ENCODE measurements at regions not wholly inside any gene's neighbourhood (a gene's known extent, or its start where the extent isn't known, plus 50 kb on each side); places are given as distances from the start of the nearest gene placed in this dataset.

DNA sequence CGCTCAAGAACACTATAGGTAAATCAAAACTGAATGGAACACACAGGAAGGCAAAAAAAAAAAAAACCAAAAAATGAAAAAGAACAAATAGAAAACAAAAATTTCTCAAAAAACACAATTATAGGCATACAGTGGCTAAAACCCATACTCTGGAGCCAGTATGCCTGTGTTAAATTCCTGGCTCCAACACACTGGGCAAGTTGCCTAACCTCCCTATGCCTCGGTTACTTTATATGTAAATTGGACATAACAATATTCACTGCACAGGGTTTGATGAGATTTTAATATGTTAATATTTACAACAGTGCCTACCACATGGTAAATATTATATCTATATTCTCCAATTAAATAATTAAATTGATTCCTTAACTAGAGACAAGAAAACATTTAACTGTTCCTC, 217.1 kb downstream of the HTR7 start:
- DNase-seq: no peak

DNA sequence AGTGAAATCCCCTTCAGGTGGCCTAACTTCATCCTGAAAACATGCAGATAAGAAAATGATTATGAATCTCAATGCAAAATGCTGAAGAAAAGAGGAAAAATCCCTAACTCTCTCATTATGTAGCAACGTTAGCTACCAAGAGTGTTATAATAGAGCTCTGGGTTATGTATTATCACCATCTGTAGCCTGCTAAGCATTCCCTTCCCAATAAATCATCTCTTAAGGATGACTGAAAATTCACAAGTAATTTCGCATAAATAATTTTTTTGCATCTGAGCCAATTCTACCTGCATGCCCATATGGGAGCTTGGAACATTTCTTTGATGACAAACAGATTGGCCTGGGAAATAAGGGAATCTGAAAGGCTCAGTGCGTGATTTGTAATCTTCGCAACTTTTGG, 216.1 kb downstream of the HTR7 start:
- no peak for DNase-seq

DNA sequence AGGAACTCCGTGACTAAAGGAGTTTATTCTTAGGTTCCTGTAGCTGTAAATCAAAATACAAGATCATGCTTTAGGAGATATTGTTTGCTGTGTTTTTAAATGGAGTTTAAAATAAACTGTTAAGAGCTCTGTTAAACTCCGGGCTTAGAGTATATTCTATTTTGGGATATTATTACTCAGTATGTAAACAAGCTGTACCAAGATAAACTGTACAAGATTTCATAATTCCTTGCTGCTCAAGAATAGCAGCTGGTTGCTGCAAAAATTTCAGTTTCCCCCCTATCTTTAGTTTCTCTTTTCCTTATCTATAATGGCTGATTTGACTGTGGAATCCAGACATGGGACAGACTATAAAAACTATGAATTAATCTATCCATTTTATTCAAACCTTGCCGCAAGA, 215.7 kb downstream of the HTR7 start:
- no peak for DNase-seq

DNA sequence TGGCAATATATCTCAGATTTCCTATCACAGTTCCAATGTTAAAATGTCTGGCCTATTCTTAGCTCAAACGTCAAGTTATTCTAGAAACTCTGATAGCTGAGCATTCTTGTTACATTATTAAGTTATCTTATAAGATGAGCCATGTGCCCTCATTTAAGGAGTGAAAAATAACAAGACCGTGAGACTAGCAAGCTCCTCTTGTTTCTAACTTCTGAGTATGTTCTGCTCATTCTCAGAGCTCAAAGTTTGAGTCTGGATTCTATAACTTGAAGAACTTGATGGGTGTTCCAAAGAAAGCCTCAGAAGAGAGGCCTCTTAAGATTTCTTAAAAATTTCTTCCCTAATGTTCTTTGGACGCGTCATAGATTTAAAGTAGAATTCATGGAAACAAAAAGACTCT, 215.2 kb downstream of the HTR7 start:
- no peak for DNase-seq

DNA sequence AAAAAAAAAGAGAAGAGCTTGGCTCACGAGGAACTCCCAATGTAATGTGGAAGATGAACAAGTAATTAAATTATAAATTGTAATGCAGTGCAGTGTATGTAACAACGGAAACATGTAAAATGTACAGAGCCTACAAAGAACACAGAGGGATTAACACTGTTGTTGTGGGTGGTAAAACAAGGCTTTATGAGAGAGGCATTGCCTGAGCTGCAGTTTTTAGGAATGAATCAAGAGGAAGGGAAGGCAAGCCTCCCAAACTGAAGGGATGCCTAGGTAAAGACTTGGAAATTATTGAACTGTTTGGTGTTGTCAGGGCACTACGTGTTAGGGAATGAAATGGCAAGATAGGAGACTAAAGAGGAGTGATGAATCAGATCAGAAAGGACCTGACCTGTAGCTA, 213.7 kb downstream of the HTR7 start:
- no peak for DNase-seq

DNA sequence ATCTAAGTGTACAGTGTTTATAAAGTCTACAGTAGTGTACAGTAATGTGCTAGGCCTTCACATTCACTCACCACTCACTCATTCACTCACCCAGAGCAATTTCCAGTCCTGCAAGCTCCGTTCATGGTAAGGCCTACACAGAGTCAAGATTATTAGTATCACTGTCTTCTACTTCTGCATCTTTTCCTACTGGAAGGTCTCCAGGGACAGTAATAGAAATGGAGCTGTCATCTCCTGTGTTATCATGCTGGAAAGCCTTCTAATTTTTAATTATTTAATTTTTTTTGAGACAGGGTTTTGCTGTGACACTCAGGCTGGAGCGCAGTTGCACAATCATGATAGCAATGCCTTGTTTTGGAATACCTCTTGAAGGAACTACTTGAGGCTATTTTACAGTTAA, 207.0 kb downstream of the HTR7 start:
- no peak for DNase-seq

DNA sequence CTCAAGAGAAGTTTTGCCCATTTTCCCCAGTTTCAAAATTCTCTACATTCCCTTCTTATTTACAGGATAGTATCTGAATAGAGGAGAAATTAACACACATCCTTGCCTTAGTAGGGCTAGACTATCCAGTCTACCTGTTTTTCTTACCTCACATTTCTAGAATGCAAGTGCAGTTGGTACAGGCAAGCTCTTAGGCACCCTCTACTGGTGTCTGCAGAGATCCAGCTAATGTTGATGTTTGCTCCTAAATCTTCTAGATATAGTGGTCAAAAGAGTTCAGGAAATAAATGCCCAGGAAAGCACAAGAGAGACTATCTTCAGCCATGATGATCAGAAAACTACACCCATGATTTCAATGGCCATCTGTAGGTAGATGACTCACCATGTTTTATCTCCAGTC, 205.3 kb downstream of the HTR7 start:
- DNase-seq: no peak

DNA sequence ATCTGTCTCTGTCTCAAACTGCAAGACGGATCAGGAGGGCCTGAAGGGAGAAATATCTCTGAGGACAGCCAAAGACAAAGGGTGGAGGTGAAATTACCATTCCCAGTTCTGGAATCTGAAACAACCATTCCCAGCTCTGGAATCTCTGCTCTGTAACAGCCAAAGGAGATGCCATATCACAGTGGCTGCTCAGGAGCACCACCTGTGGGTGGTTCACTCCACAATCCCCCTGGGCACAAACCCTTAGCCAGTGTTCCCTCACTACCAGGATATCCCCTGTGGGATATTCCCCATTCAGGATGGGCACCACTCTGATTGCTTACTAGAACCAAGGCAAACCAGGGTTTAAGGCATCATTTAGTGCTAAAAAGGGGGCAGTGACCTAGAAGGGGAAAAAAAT, 199.0 kb downstream of the HTR7 start:
- DNase-seq: no peak

DNA sequence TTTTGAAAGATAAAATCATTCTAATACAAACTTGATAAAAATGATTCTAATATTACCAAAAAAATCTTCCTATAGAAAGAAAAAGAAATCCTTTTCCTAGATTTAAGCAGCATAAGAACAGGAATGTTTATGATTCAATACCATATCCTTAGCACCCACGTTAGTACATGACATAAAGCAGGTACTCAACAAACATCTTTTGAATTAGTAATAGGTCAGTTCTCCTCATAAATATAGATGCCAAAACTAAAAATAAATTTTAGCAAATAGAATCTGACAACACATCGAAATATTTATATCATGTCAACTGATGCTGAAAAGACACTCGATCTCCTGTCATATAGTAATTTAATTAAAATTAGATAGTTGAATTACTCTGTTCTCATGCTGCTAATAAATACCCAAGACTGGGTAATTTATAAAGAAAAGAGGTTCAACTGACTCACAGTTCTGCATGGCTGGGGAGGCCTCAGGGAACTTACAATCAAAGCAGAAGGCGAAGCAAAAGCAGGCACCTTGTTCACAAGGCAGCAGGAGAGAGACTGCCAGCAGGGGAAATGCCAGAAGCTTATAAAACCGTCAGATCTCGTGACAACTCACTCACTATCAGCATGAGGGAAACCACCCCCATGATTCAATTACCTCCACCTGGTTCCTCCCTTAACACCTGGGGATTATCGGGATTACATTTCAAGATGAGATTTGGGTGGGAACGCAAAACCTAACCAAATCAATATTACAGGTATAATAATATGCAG, 191.8 kb downstream of the HTR7 start:
- DNase-seq: no peak

DNA sequence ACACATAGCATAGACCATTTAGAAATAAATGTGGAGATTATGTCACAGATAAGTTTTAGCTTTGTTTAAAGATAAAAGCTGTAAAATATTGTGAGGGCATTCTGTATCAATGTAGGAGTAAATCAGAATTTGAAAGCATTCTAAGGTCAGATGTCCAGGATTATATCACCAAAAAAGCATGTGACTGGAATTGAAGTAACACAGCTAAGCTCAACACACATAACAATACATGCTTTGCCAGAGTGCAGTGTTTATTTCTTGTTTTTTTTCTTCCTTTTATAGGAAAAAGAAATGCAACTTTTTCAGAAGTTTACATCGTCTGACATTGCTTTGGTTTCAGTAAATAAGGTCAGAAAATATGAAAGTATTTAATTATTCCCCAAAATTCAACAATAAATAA, 183.4 kb downstream of the HTR7 start:
- no peak for DNase-seq

DNA sequence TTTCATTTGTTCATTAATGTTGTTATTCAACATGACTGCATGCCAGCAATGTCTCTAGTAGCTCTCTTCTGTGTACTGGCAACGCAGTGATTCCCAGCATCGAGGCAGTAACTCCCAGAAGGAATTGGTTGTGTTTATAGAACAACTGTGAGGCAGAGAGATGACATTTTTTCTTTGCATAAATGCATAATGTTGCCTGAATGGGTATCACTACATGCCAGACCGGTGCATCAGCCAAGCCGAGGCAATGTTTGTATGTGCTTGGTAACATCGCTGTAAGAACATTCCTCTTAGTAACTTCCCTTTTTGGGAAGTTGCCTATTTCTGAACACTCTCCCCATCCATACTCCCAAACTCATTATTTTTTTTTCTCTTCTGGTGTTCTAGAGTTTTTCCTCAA, 182.9 kb downstream of the HTR7 start:
- no peak for DNase-seq

DNA sequence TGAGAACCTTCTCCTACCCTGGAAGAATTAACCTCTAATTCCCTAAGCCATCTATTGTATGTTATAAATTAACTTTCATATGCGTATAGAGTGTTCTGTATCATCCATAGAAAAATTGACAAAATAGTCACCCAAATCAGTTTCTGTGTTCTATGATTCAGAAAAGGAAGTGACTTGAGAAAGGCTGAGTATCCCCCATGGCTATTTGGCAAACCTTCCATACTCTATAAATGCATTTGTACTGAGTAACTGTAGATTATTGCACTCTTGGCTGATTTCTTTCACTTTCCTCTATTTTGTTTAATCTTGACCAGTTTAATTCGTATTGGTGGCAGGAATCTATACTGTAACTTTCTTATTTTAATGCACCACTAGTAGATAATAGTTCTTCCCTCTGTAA, 182.2 kb downstream of the HTR7 start:
- DNase-seq: no peak

Data from T-helper 1 cell (primary cell).